Ovary (tissue), 3 donors: ENCODE measurements at regions not wholly inside any gene's neighbourhood (a gene's known extent, or its start where the extent isn't known, plus 50 kb on each side); places are given as distances from the start of the nearest gene placed in this dataset.

Source experiments
- CTCF ChIP-seq, 3 donors: fragments of 450-650 bp in 2 of 3; fragments of 200-600 bp in 1 of 3; IDR thresholded peaks; one replicate each; pipeline versions ENCODE4 v1.5.1 to v1.8.0; 2016 to 2022; ENCODE audit warnings: antibody characterized with exemption in 3 of 3, mild to moderate bottlenecking in 1 of 3
- POLR2A ChIP-seq: fragments of 450-650 bp; IDR thresholded peaks from one replicate; pipeline ENCODE4 v1.6.1; 2017; ENCODE audit warnings: antibody characterized with exemption, mild to moderate bottlenecking, moderate library complexity
- donor health status: DM: no; HTN: no; CAD: no.

GRCh38 chr1:5515501-5515900, 476.7 kb downstream of the NPHP4 start:
- TF ChIP-seq POLR2A (no peak), CTCF (IDR thresholded peaks at IDR 0.05) (no peak)
